A673 (cell line): ENCODE measurements at regions not wholly inside any gene's neighbourhood (a gene's known extent, or its start where the extent isn't known, plus 50 kb on each side); places are given as distances from the start of the nearest gene placed in this dataset.

Source experiments
- BruUV-seq: library from RNA; stranded (reverse); fragments of 400-500 nt; replicated peaks from 2 replicates; lab custom pipeline; 2021; lab: Mats Ljungman, UMichigan
- CTCF ChIA-PET: fragments of 300-600 bp; sonication (Branson Sonifier 250); formaldehyde crosslinking; loops from one replicate; lab custom pipeline; 2022; ENCODE audit warnings: antibody characterized with exemption; lab: Charles Lee
- POLR2A ChIA-PET: fragments of 300-600 bp; sonication (Branson Sonifier 250); formaldehyde crosslinking; loops from one replicate; lab custom pipeline; 2022; ENCODE audit warnings: antibody characterized with exemption; ENCODE audit not compliant: low non-redundant PET; lab: Charles Lee
- DNase-seq: peaks from one replicate; pipeline ENCODE4 v3.0.0-alpha.2; 2015; ENCODE audit warnings: low spot score
- H3K27ac ChIP-seq: fragments of 200-600 bp; sonication (generic); 2 replicates; pipeline ENCODE4 v1.5.1; 2016; ENCODE audit warnings: mixed run types, low read depth, mild to moderate bottlenecking, mixed read lengths, antibody characterized with exemption, low read length; ENCODE audit not compliant: poor library complexity, severe bottlenecking
- H3K27me3 ChIP-seq: fragments of 200-600 bp; sonication (generic); replicated peaks from 2 replicates; pipeline ENCODE4 v1.6.1; 2017; ENCODE audit warnings: mixed run types, low read depth, mild to moderate bottlenecking, mixed read lengths, antibody characterized with exemption, low read length; ENCODE audit not compliant: insufficient read depth, poor library complexity
- H3K36me3 ChIP-seq: fragments of 200-600 bp; sonication (generic); 2 replicates; pipeline ENCODE4 v1.6.1; 2016; ENCODE audit warnings: mixed run types, mild to moderate bottlenecking, mixed read lengths, antibody characterized with exemption, low read length; ENCODE audit not compliant: insufficient read depth, poor library complexity, severe bottlenecking
- H3K4me1 ChIP-seq: fragments of 200-600 bp; sonication (generic); 2 replicates; pipeline ENCODE4 v1.6.1; 2017; ENCODE audit warnings: mixed run types, mild to moderate bottlenecking, mixed read lengths, antibody characterized with exemption, low read length; ENCODE audit not compliant: insufficient read depth, poor library complexity, severe bottlenecking
- H3K4me3 ChIP-seq: fragments of 200-600 bp; sonication (generic); 2 replicates; pipeline ENCODE4 v1.5.1; 2016; ENCODE audit warnings: low read depth, mixed run types, mild to moderate bottlenecking, mixed read lengths, low read length; ENCODE audit not compliant: poor library complexity, severe bottlenecking
- H3K9me3 ChIP-seq: fragments of 200-600 bp; sonication (generic); 2 replicates; pipeline ENCODE4 v1.6.1; 2016; ENCODE audit warnings: mixed run types, low read depth, mild to moderate bottlenecking, mixed read lengths, antibody characterized with exemption, low read length; ENCODE audit not compliant: poor library complexity, severe bottlenecking
- CTCF ChIP-seq: fragments of 300-800, 200-600 bp; sonication (generic); conservative IDR thresholded peaks from 2 replicates; pipeline ENCODE4 v1.5.1; 2017; ENCODE audit warnings: low read depth, mild to moderate bottlenecking, antibody characterized with exemption, low read length, moderate library complexity, mixed read lengths
- EZH2 ChIP-seq: fragments of 200-600 bp; sonication (generic); IDR thresholded peaks from 2 replicates; pipeline ENCODE4 v1.6.1; 2017; ENCODE audit warnings: borderline replicate concordance, low read depth, mild to moderate bottlenecking, mixed read lengths, antibody characterized with exemption, low read length; ENCODE audit not compliant: poor library complexity, severe bottlenecking
- intact Hi-C: fragments of 100-400 bp; cut with micrococcal nuclease; formaldehyde crosslinking; loops from one replicate; pipeline ENCODE4 v1.10.0; 2022; ENCODE audit not compliant: unreplicated experiment

- no peaks in the 10 kb centered on the region for H3K36me3 ChIP-seq
- no peak overlapping the region for H3K27ac ChIP-seq
- BruUV-seq = no TSS peak
- POLR2A ChIA-PET = no interaction called here
- no peak overlapping the region for H3K4me3 ChIP-seq
- H3K27me3 ChIP-seq = no peaks in the 10 kb centered on the region
- no peaks in the 10 kb centered on the region for H3K4me1 ChIP-seq
- intact Hi-C loops = no loop called here
- CTCF ChIA-PET = no interaction called here
- DNase-seq = no peak
- no peak for TF ChIP-seq EZH2
- no peak for TF ChIP-seq CTCF
- no peaks in the 10 kb centered on the region for H3K9me3 ChIP-seq
These were observed 326.1 kb upstream of the SLC24A2 start for GRCh38 chr9:20114974-20115373.

GRCh38 chr9:20112205-20112783 lies 323.5 kb upstream of the SLC24A2 start:
- intact Hi-C loops = no loop called here
- Histone ChIP-seq H3K4me1 (no peaks in the 10 kb centered on the region), H3K36me3 (no peaks in the 10 kb centered on the region), H3K27me3 (no peaks in the 10 kb centered on the region), H3K27ac (no peak overlapping the region), H3K4me3 (no peak overlapping the region), H3K9me3 (no peaks in the 10 kb centered on the region)
- ChIA-PET CTCF (no interaction called here), POLR2A (no interaction called here)
- no TSS peak for BruUV-seq
- TF ChIP-seq EZH2 (no peak), CTCF (no peak)
- DNase-seq = peak; percentile 15

GRCh38 chr9:20111173-20111843 lies 322.5 kb upstream of the SLC24A2 start:
- CTCF ChIA-PET = no interaction called here
- BruUV-seq = no TSS peak
- DNase-seq = no peak
- POLR2A ChIA-PET = no interaction called here
- Histone ChIP-seq H3K9me3 (no peaks in the 10 kb centered on the region), H3K27me3 (no peaks in the 10 kb centered on the region), H3K36me3 (no peaks in the 10 kb centered on the region), H3K4me3 (no peak overlapping the region), H3K4me1 (no peaks in the 10 kb centered on the region), H3K27ac (no peak overlapping the region)
- TF ChIP-seq CTCF = no peak
- TF ChIP-seq EZH2 = no peak
- intact Hi-C loops = no loop called here
